Gastrocnemius medialis (tissue), 4 donors: ENCODE measurements at regions not wholly inside any gene's neighbourhood (a gene's known extent, or its start where the extent isn't known, plus 50 kb on each side); places are given as distances from the start of the nearest gene placed in this dataset.

Experiments
- ATAC-seq, 2 donors: fragments of 150-250 bp; one replicate each; pipeline ENCODE4 v1.9.1; 2016
- DNase-seq, 2 donors: peaks; one replicate each; pipeline ENCODE4 v3.0.0-alpha.2; 2019
- H3K27ac ChIP-seq, 4 donors: fragments of 200-600 bp; sonication (generic); 1 replicate in 1 of 4; 2 replicates in 3 of 4; pipeline ENCODE4 v1.5.1; 2016 to 2018; ENCODE audit warnings: mild to moderate bottlenecking in 2 of 4, moderate library complexity in 1 of 4
- H3K27me3 ChIP-seq, 3 donors: fragments of 200-600 bp; sonication (generic) in 2 of 3; 1 replicate in 1 of 3; 2 replicates in 2 of 3; pipeline versions ENCODE4 v1.5.1 to v1.6.0; 2016 to 2019; ENCODE audit warnings: mild to moderate bottlenecking in 1 of 3, moderate library complexity in 1 of 3
- H3K36me3 ChIP-seq, 2 donors: fragments of 200-600 bp; sonication (generic) in 1 of 2; one replicate each; pipeline ENCODE4 v1.5.1; 2017 to 2018
- H3K4me1 ChIP-seq, 2 donors: fragments of 200-600 bp; sonication (generic) in 1 of 2; one replicate each; pipeline ENCODE4 v1.5.1; 2016 to 2017; ENCODE audit warnings: mild to moderate bottlenecking in 2 of 2
- H3K4me3 ChIP-seq, 4 donors: fragments of 200-600 bp; sonication (generic) in 3 of 4; 1 replicate in 1 of 4; 2 replicates in 3 of 4; pipeline ENCODE4 v1.5.1; 2016 to 2019; ENCODE audit warnings: mild to moderate bottlenecking in 2 of 4
- H3K9me3 ChIP-seq, 3 donors: fragments of 200-600 bp; sonication (generic) in 2 of 3; 1 replicate in 1 of 3; 2 replicates in 2 of 3; pipeline ENCODE4 v1.5.1; 2016 to 2019
- CTCF ChIP-seq, 5 experiments: fragments of 450-650 bp in 3 of 5; fragments of 200-600 bp in 2 of 5; sonication (generic) in 2 of 5; IDR thresholded peaks in 4 of 5; conservative IDR thresholded peaks in 1 of 5; 1 replicate in 4 of 5; 2 replicates in 1 of 5; pipeline ENCODE4 v1.5.1; 2016 to 2019; ENCODE audit warnings: antibody characterized with exemption in 5 of 5, mild to moderate bottlenecking in 3 of 5, moderate library complexity in 3 of 5
- POLR2A ChIP-seq, 2 donors: fragments of 450-650 bp; IDR thresholded peaks; one replicate each; pipeline ENCODE4 v1.6.1; 2017; ENCODE audit warnings: antibody characterized with exemption in 2 of 2, mild to moderate bottlenecking in 2 of 2, moderate library complexity in 2 of 2
- in situ Hi-C, 4 donors: fragments of 200-750 bp; cut with MboI; loops; one replicate each; pipeline versions ENCODE4 v1.15.0 to v1.8.0; 2017; ENCODE audit warnings: low sequenced_read_pairs in 4 of 4
- intact Hi-C: fragments of 100-400 bp; cut with DNase I; formaldehyde crosslinking; loops from one replicate; pipeline ENCODE4 v1.15.1; 2023; ENCODE audit warnings: low total_unique reads

GRCh38 chr13:53241891-53242348 is 213.3 kb downstream of the OLFM4 start:
- ATAC-seq (no peak), DNase-seq (no peak)
- intact Hi-C loops, result no loop called here
- TF ChIP-seq CTCF (IDR thresholded peaks at IDR 0.05 in 4 of 5, conservative IDR thresholded peaks at IDR 0.05 in 1 of 5), result no peak
- TF ChIP-seq POLR2A (IDR thresholded peaks at IDR 0.05), result no peak
- in situ Hi-C loops, result no loop called here
- Histone ChIP-seq H3K9me3 (no peaks in the 10 kb centered on the region), H3K36me3 (no peaks in the 10 kb centered on the region), H3K4me1 (no peaks in the 10 kb centered on the region), H3K4me3 (no peak overlapping the region), H3K27me3 (no peaks in the 10 kb centered on the region), H3K27ac (no peak overlapping the region)

GRCh38 chr13:53249236-53249635 is 220.6 kb downstream of the OLFM4 start:
- Histone ChIP-seq H3K36me3 (no peaks in the 10 kb centered on the region), H3K4me1 (no peaks in the 10 kb centered on the region), H3K27me3 (no peaks in the 10 kb centered on the region), H3K27ac (no peak overlapping the region), H3K9me3 (no peaks in the 10 kb centered on the region), H3K4me3 (no peak overlapping the region)
- ATAC-seq, result no peak
- TF ChIP-seq CTCF (IDR thresholded peaks at IDR 0.05 in 4 of 5, conservative IDR thresholded peaks at IDR 0.05 in 1 of 5), result no peak
- no peak for TF ChIP-seq POLR2A (IDR thresholded peaks at IDR 0.05)
- intact Hi-C loops (no loop called here), in situ Hi-C loops (no loop called here)
- no peak for DNase-seq

GRCh38 chr13:53250272-53250875 is 221.8 kb downstream of the OLFM4 start:
- Histone ChIP-seq H3K27ac (no peak overlapping the region), H3K36me3 (no peaks in the 10 kb centered on the region), H3K27me3 (no peaks in the 10 kb centered on the region), H3K4me3 (no peak overlapping the region), H3K4me1 (no peaks in the 10 kb centered on the region), H3K9me3 (no peaks in the 10 kb centered on the region)
- in situ Hi-C loops (no loop called here), intact Hi-C loops (no loop called here)
- ATAC-seq, result peak; percentile 46 to 47
- TF ChIP-seq CTCF (IDR thresholded peaks at IDR 0.05 in 4 of 5, conservative IDR thresholded peaks at IDR 0.05 in 1 of 5) (peak in 4 of 5 experiments; percentile 33 to 65 (median 46)), POLR2A (IDR thresholded peaks at IDR 0.05) (no peak)
- no peak for DNase-seq

GRCh38 chr13:53250977-53251376 is 222.4 kb downstream of the OLFM4 start:
- Histone ChIP-seq H3K27ac (no peak overlapping the region), H3K36me3 (no peaks in the 10 kb centered on the region), H3K4me1 (no peaks in the 10 kb centered on the region), H3K9me3 (no peaks in the 10 kb centered on the region), H3K4me3 (no peak overlapping the region), H3K27me3 (no peaks in the 10 kb centered on the region)
- TF ChIP-seq POLR2A (IDR thresholded peaks at IDR 0.05), result no peak
- no peak for TF ChIP-seq CTCF (IDR thresholded peaks at IDR 0.05 in 4 of 5, conservative IDR thresholded peaks at IDR 0.05 in 1 of 5)
- DNase-seq (no peak), ATAC-seq (no peak)
- intact Hi-C loops (no loop called here), in situ Hi-C loops (no loop called here)

GRCh38 chr13:53254500-53254899 is 225.9 kb downstream of the OLFM4 start:
- no peak for TF ChIP-seq POLR2A (IDR thresholded peaks at IDR 0.05)
- TF ChIP-seq CTCF (IDR thresholded peaks at IDR 0.05 in 4 of 5, conservative IDR thresholded peaks at IDR 0.05 in 1 of 5), result no peak
- DNase-seq, result no peak
- Histone ChIP-seq H3K9me3 (no peaks in the 10 kb centered on the region), H3K27ac (no peak overlapping the region), H3K27me3 (no peaks in the 10 kb centered on the region), H3K4me1 (no peaks in the 10 kb centered on the region), H3K36me3 (no peaks in the 10 kb centered on the region), H3K4me3 (no peak overlapping the region)
- in situ Hi-C loops (no loop called here), intact Hi-C loops (no loop called here)
- ATAC-seq, result no peak
